Glutamatergic neuron (in vitro differentiated cells): ENCODE measurements at regions not wholly inside any gene's neighbourhood (a gene's known extent, or its start where the extent isn't known, plus 50 kb on each side); places are given as distances from the start of the nearest gene placed in this dataset.

ENCODE experiments used
- DNase-seq: peaks from one replicate; pipeline ENCODE4 v3.0.0; 2022
- H3K27ac Mint-ChIP-seq: one replicate; pipeline ENCODE4 v1.8.0; 2020; ENCODE audit warnings: mild to moderate bottlenecking, mixed read lengths, inconsistent platforms; ENCODE audit not compliant: unreplicated experiment
- H3K27me3 Mint-ChIP-seq: one replicate; pipeline ENCODE4 v1.8.0; 2020; ENCODE audit warnings: mild to moderate bottlenecking, moderate library complexity, mixed read lengths, inconsistent platforms; ENCODE audit not compliant: unreplicated experiment
- H3K36me3 Mint-ChIP-seq: one replicate; pipeline ENCODE4 v1.8.0; 2020; ENCODE audit warnings: mild to moderate bottlenecking, mixed read lengths, inconsistent platforms; ENCODE audit not compliant: unreplicated experiment
- H3K4me1 Mint-ChIP-seq: one replicate; pipeline ENCODE4 v1.8.0; 2020; ENCODE audit warnings: mild to moderate bottlenecking, low read depth, mixed read lengths, inconsistent platforms; ENCODE audit not compliant: unreplicated experiment
- H3K4me3 Mint-ChIP-seq: one replicate; pipeline ENCODE4 v1.8.0; 2020; ENCODE audit warnings: mild to moderate bottlenecking, mixed read lengths, inconsistent platforms; ENCODE audit not compliant: unreplicated experiment
- H3K9me3 Mint-ChIP-seq: one replicate; pipeline ENCODE4 v1.8.0; 2020; ENCODE audit warnings: mild to moderate bottlenecking, moderate library complexity, mixed read lengths, inconsistent platforms; ENCODE audit not compliant: unreplicated experiment
- TF ChIP-seq, protein P1 (sequence below): fragments of 200-600 bp; sonication (generic); IDR thresholded peaks from one replicate; pipeline ENCODE4 v1.5.0; 2021; ENCODE audit not compliant: partially characterized antibody, unreplicated experiment

- TF ChIP-seq, protein P1, sequence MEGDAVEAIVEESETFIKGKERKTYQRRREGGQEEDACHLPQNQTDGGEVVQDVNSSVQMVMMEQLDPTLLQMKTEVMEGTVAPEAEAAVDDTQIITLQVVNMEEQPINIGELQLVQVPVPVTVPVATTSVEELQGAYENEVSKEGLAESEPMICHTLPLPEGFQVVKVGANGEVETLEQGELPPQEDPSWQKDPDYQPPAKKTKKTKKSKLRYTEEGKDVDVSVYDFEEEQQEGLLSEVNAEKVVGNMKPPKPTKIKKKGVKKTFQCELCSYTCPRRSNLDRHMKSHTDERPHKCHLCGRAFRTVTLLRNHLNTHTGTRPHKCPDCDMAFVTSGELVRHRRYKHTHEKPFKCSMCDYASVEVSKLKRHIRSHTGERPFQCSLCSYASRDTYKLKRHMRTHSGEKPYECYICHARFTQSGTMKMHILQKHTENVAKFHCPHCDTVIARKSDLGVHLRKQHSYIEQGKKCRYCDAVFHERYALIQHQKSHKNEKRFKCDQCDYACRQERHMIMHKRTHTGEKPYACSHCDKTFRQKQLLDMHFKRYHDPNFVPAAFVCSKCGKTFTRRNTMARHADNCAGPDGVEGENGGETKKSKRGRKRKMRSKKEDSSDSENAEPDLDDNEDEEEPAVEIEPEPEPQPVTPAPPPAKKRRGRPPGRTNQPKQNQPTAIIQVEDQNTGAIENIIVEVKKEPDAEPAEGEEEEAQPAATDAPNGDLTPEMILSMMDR = no peak
- H3K27me3 Mint-ChIP-seq = no peaks in the 10 kb centered on the region
- peaks cover 5% of the 10 kb centered on the region for H3K4me1 Mint-ChIP-seq
- no peaks in the 10 kb centered on the region for H3K36me3 Mint-ChIP-seq
- DNase-seq = no peak
- H3K9me3 Mint-ChIP-seq = no peaks in the 10 kb centered on the region
- H3K27ac Mint-ChIP-seq = no peak overlapping the region
- H3K4me3 Mint-ChIP-seq = no peak overlapping the region
Measured at GRCh38 chr2:180523621-180524340, 456.6 kb upstream of the UBE2E3 start.

- Mint-ChIP-seq H3K9me3 (no peaks in the 10 kb centered on the region), H3K27ac (no peak overlapping the region), H3K4me3 (no peak overlapping the region), H3K27me3 (no peaks in the 10 kb centered on the region), H3K36me3 (no peaks in the 10 kb centered on the region), H3K4me1 (peaks cover 14% of the 10 kb centered on the region)
- DNase-seq = no peak
- TF ChIP-seq, protein P1 = no peak
Measured at GRCh38 chr2:180520921-180521581, 459.4 kb upstream of the UBE2E3 start.

- no peaks in the 10 kb centered on the region for H3K27me3 Mint-ChIP-seq
- TF ChIP-seq, protein P1 = no peak
- DNase-seq = no peak
- no peaks in the 10 kb centered on the region for H3K9me3 Mint-ChIP-seq
- peaks cover 14% of the 10 kb centered on the region for H3K4me1 Mint-ChIP-seq
- H3K36me3 Mint-ChIP-seq = no peaks in the 10 kb centered on the region
- no peak overlapping the region for H3K27ac Mint-ChIP-seq
- H3K4me3 Mint-ChIP-seq = no peak overlapping the region
Measured at GRCh38 chr2:180520206-180520605, 460.2 kb upstream of the UBE2E3 start.

GRCh38 chr2:180519276-180519675, 461.1 kb upstream of the UBE2E3 start:
- no peak for DNase-seq
- H3K4me1 Mint-ChIP-seq = peaks cover 9% of the 10 kb centered on the region
- H3K36me3 Mint-ChIP-seq = no peaks in the 10 kb centered on the region
- no peaks in the 10 kb centered on the region for H3K9me3 Mint-ChIP-seq
- TF ChIP-seq, protein P1 = no peak
- H3K27me3 Mint-ChIP-seq = no peaks in the 10 kb centered on the region
- no peak overlapping the region for H3K27ac Mint-ChIP-seq
- H3K4me3 Mint-ChIP-seq = no peak overlapping the region

DNA sequence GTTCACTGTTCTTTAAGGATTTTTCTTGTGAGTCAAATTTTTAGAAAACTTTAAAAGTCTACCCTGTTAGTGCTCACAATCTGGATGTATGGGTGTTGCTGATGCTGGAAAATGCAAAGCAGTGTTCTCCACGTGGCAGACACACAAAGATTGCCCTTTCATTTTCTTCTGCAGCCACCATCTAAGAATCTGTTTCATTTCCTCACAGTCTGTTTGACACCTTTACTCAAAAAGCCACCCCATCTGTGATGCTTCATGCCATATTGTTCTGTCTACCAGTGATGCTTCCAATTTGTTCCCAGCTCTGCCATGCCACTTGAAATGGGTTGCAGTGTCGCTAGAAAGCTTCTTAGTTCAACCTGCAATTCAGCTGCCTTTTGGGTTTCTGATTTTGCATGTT, 464.2 kb upstream of the UBE2E3 start:
- Mint-ChIP-seq H3K27me3 (no peaks in the 10 kb centered on the region), H3K4me3 (no peak overlapping the region), H3K36me3 (no peaks in the 10 kb centered on the region), H3K9me3 (no peaks in the 10 kb centered on the region), H3K27ac (no peak overlapping the region), H3K4me1 (peaks cover 9% of the 10 kb centered on the region)
- TF ChIP-seq, protein P1 = no peak
- DNase-seq = no peak
